HG02642 (cell line): ENCODE measurements at regions not wholly inside any gene's neighbourhood (a gene's known extent, or its start where the extent isn't known, plus 50 kb on each side); places are given as distances from the start of the nearest gene placed in this dataset.
"Not testable (repeated sequence)": the region's sequence is repeated elsewhere in the genome, so short reads cannot be mapped to it uniquely, and the experiment has no call there.

Source experiments
- ATAC-seq: cut with Tn5 transposase; IDR thresholded peaks from one replicate; pipeline ENCODE4 v1.9.1; 2021; ENCODE audit warnings: mild to moderate bottlenecking; ENCODE audit not compliant: unreplicated experiment, poor library complexity

DNA sequence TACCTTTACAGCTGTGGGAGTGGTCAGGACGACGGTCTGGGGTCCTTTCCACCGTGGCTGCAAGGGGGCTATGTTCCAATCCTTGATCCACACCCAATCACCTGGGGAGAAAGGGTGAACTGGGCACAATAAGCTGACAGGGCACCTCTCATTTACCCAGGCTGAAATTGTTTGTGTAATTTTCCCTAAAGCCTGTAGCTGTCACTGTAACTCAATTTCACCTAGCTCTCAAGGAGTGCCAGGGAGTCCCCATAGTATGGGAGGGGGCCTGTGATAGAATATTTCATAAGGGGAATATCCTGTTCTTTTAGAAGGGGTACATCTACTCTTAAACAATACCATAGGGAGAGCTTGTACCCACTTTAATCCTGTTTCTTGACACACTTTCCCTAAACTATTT lies 51.7 kb upstream of the COX7C start:
- ATAC-seq, result not testable (repeated sequence)
